HCT116 (cell line): ENCODE measurements at regions not wholly inside any gene's neighbourhood (a gene's known extent, or its start where the extent isn't known, plus 50 kb on each side); places are given as distances from the start of the nearest gene placed in this dataset.

Experiments
- ATAC-seq: fragments of 200-7000 bp; cut with Tn5 transposase; 2 replicates; pipeline ENCODE4 v1.9.1; 2020; ENCODE audit warnings: mild to moderate bottlenecking, moderate library complexity
- BruUV-seq: library from RNA; stranded (reverse); fragments of 400-500 nt; replicated peaks from 2 replicates; lab custom pipeline; 2021; lab: Mats Ljungman, UMichigan
- CTCF ChIA-PET: fragments of 300-600 bp; sonication (Branson Sonifier 250); formaldehyde crosslinking; loops from one replicate; lab custom pipeline; 2021; ENCODE audit warnings: antibody characterized with exemption; lab: Charles Lee
- POLR2A ChIA-PET: fragments of 300-600, 350-600 bp; sonication (Branson Sonifier 250); formaldehyde crosslinking; loops from one replicate; lab custom pipeline; 2021; ENCODE audit warnings: antibody characterized with exemption; lab: Charles Lee
- RAD21 ChIA-PET, 2 experiments: fragments of 300-600 bp; sonication (Branson Sonifier 250); formaldehyde crosslinking; loops; one replicate each; lab custom pipeline; 2023; ENCODE audit warnings: low total read pairs in 2 of 2; ENCODE audit not compliant: uncharacterized antibody in 2 of 2, unreplicated experiment in 2 of 2, low non-redundant PET in 1 of 2; lab: Charles Lee
- DNase-seq: peaks from one replicate; pipeline ENCODE4 v3.0.0-alpha.2; 2010; ENCODE audit warnings: low read depth, low spot score
- H2AFZ ChIP-seq: fragments of 200-600 bp; shearing (Covaris generic), sonication (generic); 2 replicates; pipeline ENCODE4 v1.6.1; 2017; ENCODE audit warnings: low read depth, mixed run types, mixed read lengths, antibody characterized with exemption, low read length; ENCODE audit not compliant: poor library complexity, severe bottlenecking
- H3K27ac ChIP-seq: 2 replicates; pipeline ENCODE4 v1.5.1; 2012; ENCODE audit warnings: low read depth, low read length
- H3K27me3 ChIP-seq: fragments of 200-600 bp; sonication (generic); 2 replicates; pipeline ENCODE4 v1.6.1; 2016; ENCODE audit warnings: mixed run types, low read length, mixed read lengths; ENCODE audit not compliant: insufficient read depth
- H3K36me3 ChIP-seq, 2 experiments: fragments of 200-500 bp in 1 of 2; fragments of 200-600 bp in 1 of 2; sonication (Bioruptor generic) in 1 of 2; sonication (generic) in 1 of 2; 2 replicates each; pipeline versions ENCODE4 v1.5.1 to v1.6.1; 2014 to 2016; ENCODE audit warnings: low read length in 2 of 2, inconsistent platforms in 1 of 2, mixed read lengths in 1 of 2, mixed run types in 1 of 2; ENCODE audit not compliant: insufficient read depth in 2 of 2, control insufficient read depth in 1 of 2
- H3K4me1 ChIP-seq, 2 experiments: fragments of 200-600 bp in 1 of 2; sonication (generic) in 1 of 2; 2 replicates each; pipeline versions ENCODE4 v1.5.1 to v1.6.1; 2012 to 2017; ENCODE audit warnings: low read length in 2 of 2, inconsistent platforms in 1 of 2, mild to moderate bottlenecking in 1 of 2, mixed read lengths in 1 of 2, mixed run types in 1 of 2, moderate library complexity in 1 of 2; ENCODE audit not compliant: insufficient read depth in 2 of 2, control insufficient read depth in 1 of 2
- H3K4me2 ChIP-seq: fragments of 200-600 bp; sonication (generic); 2 replicates; pipeline ENCODE4 v1.6.1; 2017; ENCODE audit warnings: mixed run types, low read length, mixed read lengths
- H3K4me3 ChIP-seq, 2 experiments: fragments of 200-600 bp in 1 of 2; sonication (generic) in 1 of 2; replicated peaks in 1 of 2; 2 replicates each; pipeline ENCODE4 v1.5.1; 2011 to 2016; ENCODE audit warnings: low read length in 2 of 2, control low read depth in 1 of 2, low read depth in 1 of 2, mild to moderate bottlenecking in 1 of 2, mixed read lengths in 1 of 2, mixed run types in 1 of 2
- H3K79me2 ChIP-seq: fragments of 200-600 bp; sonication (generic); 2 replicates; pipeline ENCODE4 v1.6.1; 2017; ENCODE audit warnings: mild to moderate bottlenecking, mixed run types, low read length, moderate library complexity, mixed read lengths; ENCODE audit not compliant: insufficient read depth
- H3K9ac ChIP-seq: fragments of 200-600 bp; sonication (generic); 2 replicates; pipeline ENCODE4 v1.6.1; 2016; ENCODE audit warnings: low read length, mixed read lengths
- H3K9me2 ChIP-seq: fragments of 200-600 bp; sonication (generic), shearing (Covaris generic); 2 replicates; pipeline ENCODE4 v1.6.1; 2017; ENCODE audit warnings: mixed run types, mild to moderate bottlenecking, moderate library complexity; ENCODE audit not compliant: insufficient read depth
- H3K9me3 ChIP-seq, 2 experiments: fragments of 200-500 bp in 1 of 2; fragments of 200-600 bp in 1 of 2; sonication (Bioruptor generic) in 1 of 2; sonication (generic) in 1 of 2; 2 replicates each; pipeline ENCODE4 v1.6.1; 2014 to 2017; ENCODE audit warnings: low read length in 2 of 2, mixed read lengths in 2 of 2, inconsistent platforms in 1 of 2, low read depth in 1 of 2, mild to moderate bottlenecking in 1 of 2, mixed run types in 1 of 2, moderate library complexity in 1 of 2; ENCODE audit not compliant: control insufficient read depth in 1 of 2, insufficient read depth in 1 of 2
- H4K20me1 ChIP-seq: fragments of 200-600 bp; sonication (generic), shearing (Covaris generic); 2 replicates; pipeline ENCODE4 v1.6.1; 2017; ENCODE audit warnings: mixed run types, mild to moderate bottlenecking, moderate library complexity; ENCODE audit not compliant: insufficient read depth
- CBX3 ChIP-seq: IDR thresholded peaks from 2 replicates; pipeline ENCODE4 v1.6.1; 2012; ENCODE audit warnings: low read depth
- CEBPB ChIP-seq: IDR thresholded peaks from 2 replicates; pipeline ENCODE4 v1.6.1; 2012; ENCODE audit warnings: low read depth
- EGR1 ChIP-seq: IDR thresholded peaks from 2 replicates; pipeline ENCODE4 v1.6.1; 2012; ENCODE audit warnings: low read depth
- ELF1 ChIP-seq: IDR thresholded peaks from 2 replicates; pipeline ENCODE4 v1.6.1; 2012; ENCODE audit warnings: low read depth, borderline replicate concordance
- EZH2 ChIP-seq: fragments of 200-600 bp; sonication (generic); IDR thresholded peaks from 2 replicates; pipeline ENCODE4 v1.6.1; 2017; ENCODE audit warnings: antibody characterized with exemption, mixed run types
- EZH2phosphoT487 ChIP-seq: fragments of 200-600 bp; IDR thresholded peaks from 2 replicates; pipeline ENCODE4 v1.6.1; 2018; ENCODE audit warnings: antibody characterized with exemption, borderline replicate concordance
- FOSL1 ChIP-seq: IDR thresholded peaks from 2 replicates; pipeline ENCODE4 v1.6.1; 2012; ENCODE audit warnings: low read depth
- JUND ChIP-seq: IDR thresholded peaks from 2 replicates; pipeline ENCODE4 v1.6.1; 2012
- POLR2A ChIP-seq: IDR thresholded peaks from 2 replicates; pipeline ENCODE4 v1.7.0; 2011; ENCODE audit warnings: borderline replicate concordance; ENCODE audit not compliant: insufficient read depth, insufficient read length; ENCODE audit errors: extremely low read depth
- POLR2AphosphoS5 ChIP-seq: IDR thresholded peaks from 2 replicates; pipeline ENCODE4 v1.6.1; 2011; ENCODE audit warnings: mild to moderate bottlenecking, low read depth, low read length, moderate library complexity
- RAD21 ChIP-seq: IDR thresholded peaks from 2 replicates; pipeline ENCODE4 v1.6.1; 2012; ENCODE audit warnings: low read depth, mild to moderate bottlenecking
- SIN3A ChIP-seq: IDR thresholded peaks from 2 replicates; pipeline ENCODE4 v1.6.1; 2012; ENCODE audit warnings: low read depth
- SP1 ChIP-seq: IDR thresholded peaks from 2 replicates; pipeline ENCODE4 v1.6.1; 2012; ENCODE audit warnings: low read depth
- SRF ChIP-seq: IDR thresholded peaks from 2 replicates; pipeline ENCODE4 v1.6.1; 2012; ENCODE audit warnings: low read depth
- YY1 ChIP-seq: IDR thresholded peaks from 2 replicates; pipeline ENCODE4 v1.6.1; 2011; ENCODE audit warnings: low read length, low read depth, moderate library complexity, mild to moderate bottlenecking; ENCODE audit not compliant: insufficient replicate concordance; ENCODE audit errors: extremely low read depth
- ZFX ChIP-seq: fragments of 450-650 bp; IDR thresholded peaks from 2 replicates; pipeline ENCODE4 v1.6.1; 2017
- ZNF274 ChIP-seq: fragments of 200-500 bp; sonication (Bioruptor generic); IDR thresholded peaks from 2 replicates; pipeline ENCODE4 v1.6.1; 2014; ENCODE audit warnings: mild to moderate bottlenecking, low read depth, low read length, inconsistent platforms
- intact Hi-C: fragments of 100-400 bp; cut with micrococcal nuclease; formaldehyde crosslinking; loops from 2 replicates; pipeline ENCODE4 v1.10.0; 2022
- TF ChIP-seq, protein P1 (sequence below), 3 experiments: fragments of 200-600 bp in 1 of 3; sonication (generic) in 1 of 3; IDR thresholded peaks in 2 of 3; conservative IDR thresholded peaks in 1 of 3; 2 replicates each; pipeline ENCODE4 v1.5.1; 2012 to 2017; ENCODE audit warnings: low read depth in 2 of 3, low read length in 2 of 3, antibody characterized with exemption in 1 of 3, borderline replicate concordance in 1 of 3, control low read depth in 1 of 3, mild to moderate bottlenecking in 1 of 3, mixed read lengths in 1 of 3, mixed run types in 1 of 3, moderate library complexity in 1 of 3; ENCODE audit not compliant: insufficient read depth in 1 of 3
- TF ChIP-seq, protein P2 (sequence below): IDR thresholded peaks from 2 replicates; pipeline ENCODE4 v1.6.1; 2012
- TF ChIP-seq, protein P3 (sequence below): IDR thresholded peaks from 2 replicates; pipeline ENCODE4 v1.6.1; 2012; ENCODE audit warnings: low read depth

DNA sequence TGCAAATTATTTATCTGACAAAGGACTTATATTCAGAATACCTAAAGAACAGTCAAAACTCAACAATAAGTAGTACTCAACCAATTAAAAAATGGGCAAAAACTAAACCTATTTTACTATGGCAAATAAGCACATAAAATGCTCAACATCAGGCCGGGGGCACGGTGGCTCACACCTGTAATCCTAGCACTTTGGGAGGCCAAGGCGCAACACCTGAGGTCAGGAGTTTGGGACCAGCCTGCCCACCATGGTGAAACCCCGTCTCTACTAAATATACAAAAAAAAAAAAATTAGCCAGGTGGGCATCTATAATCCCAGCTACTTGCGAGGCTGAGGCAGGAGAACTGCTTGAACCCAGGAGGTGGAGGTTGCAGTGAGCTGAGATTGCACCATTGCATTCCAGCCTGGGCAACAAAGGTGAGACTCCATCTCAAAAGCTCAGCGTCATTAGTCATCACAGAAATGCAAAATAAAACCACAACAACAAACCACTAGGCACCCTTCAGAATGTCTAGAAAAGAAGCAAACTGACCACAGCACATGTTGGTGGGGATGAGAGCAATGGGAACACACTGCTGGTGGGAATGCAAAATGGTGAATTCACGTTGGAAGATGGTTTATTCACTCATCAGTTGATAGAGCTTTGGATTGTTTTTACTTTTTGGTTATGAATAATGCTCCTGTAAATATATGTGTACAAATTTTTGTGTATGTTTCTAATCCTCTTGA, 180.6 kb upstream of the SOX1 start (continued):
- TF ChIP-seq, protein P1, sequence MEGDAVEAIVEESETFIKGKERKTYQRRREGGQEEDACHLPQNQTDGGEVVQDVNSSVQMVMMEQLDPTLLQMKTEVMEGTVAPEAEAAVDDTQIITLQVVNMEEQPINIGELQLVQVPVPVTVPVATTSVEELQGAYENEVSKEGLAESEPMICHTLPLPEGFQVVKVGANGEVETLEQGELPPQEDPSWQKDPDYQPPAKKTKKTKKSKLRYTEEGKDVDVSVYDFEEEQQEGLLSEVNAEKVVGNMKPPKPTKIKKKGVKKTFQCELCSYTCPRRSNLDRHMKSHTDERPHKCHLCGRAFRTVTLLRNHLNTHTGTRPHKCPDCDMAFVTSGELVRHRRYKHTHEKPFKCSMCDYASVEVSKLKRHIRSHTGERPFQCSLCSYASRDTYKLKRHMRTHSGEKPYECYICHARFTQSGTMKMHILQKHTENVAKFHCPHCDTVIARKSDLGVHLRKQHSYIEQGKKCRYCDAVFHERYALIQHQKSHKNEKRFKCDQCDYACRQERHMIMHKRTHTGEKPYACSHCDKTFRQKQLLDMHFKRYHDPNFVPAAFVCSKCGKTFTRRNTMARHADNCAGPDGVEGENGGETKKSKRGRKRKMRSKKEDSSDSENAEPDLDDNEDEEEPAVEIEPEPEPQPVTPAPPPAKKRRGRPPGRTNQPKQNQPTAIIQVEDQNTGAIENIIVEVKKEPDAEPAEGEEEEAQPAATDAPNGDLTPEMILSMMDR (IDR thresholded peaks at IDR 0.05 in 2 of 3, conservative IDR thresholded peaks at IDR 0.05 in 1 of 3; ENCODE audit: borderline replicate concordance in 1 of 3, insufficient read depth in 1 of 3, low read depth in 2 of 3, low read length in 2 of 3): no peak
- TF ChIP-seq, protein P2, sequence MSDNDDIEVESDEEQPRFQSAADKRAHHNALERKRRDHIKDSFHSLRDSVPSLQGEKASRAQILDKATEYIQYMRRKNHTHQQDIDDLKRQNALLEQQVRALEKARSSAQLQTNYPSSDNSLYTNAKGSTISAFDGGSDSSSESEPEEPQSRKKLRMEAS: no peak
- TF ChIP-seq SIN3A (no peak), CEBPB (no peak), EGR1 (no peak), EZH2 (no peak), ELF1 (no peak), ZNF274 (no peak), EZH2phosphoT487 (no peak)
- TF ChIP-seq, all 23 proteins: peak for 0

DNA sequence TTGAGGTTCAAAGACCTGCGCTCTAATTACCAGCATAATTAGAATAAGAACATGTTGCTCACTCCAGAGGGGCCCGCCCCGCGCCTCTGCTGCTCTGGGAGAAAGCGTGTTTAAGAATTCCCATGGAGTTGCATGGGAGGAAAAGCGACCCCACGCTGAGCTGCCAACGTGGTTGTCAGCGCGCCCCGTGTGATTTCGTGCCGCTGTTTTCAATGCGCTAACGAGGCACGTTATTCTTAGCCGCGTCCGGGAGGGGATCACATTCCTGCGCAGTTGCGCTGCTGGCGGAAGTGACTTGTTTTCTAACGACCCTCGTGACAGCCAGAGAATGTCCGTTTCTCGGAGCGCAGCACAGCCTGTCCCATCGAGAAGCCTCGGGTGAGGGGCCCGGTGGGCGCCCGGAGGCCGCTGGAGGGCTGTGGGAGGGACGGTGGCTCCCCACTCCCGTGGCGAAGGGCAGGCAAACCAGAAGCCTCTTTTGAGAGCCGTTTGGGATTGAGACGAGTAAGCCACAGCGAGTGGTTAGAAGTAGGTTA, 173.8 kb upstream of the SOX1 start:
- BruUV-seq: no TSS peak
- Histone ChIP-seq H3K9me3 (no peaks in the 10 kb centered on the region), H3K9me2 (no peaks in the 10 kb centered on the region), H4K20me1 (no peaks in the 10 kb centered on the region), H3K36me3 (no peaks in the 10 kb centered on the region), H3K4me1 (no peaks in the 10 kb centered on the region), H3K27me3 (peaks cover 30% of the 10 kb centered on the region), H3K4me3 (no peak overlapping the region), H3K79me2 (no peaks in the 10 kb centered on the region), H2AFZ (no peak overlapping the region), H3K27ac (no peak overlapping the region), H3K4me2 (no peak overlapping the region), H3K9ac (no peak overlapping the region)
- CTCF ChIA-PET: no interaction called here
- intact Hi-C loops: no loop called here
- POLR2A ChIA-PET: no interaction called here
- ATAC-seq: no peak
- RAD21 ChIA-PET: no interaction called here
- no peak for DNase-seq
- TF ChIP-seq RAD21: no peak
- no peak for TF ChIP-seq POLR2AphosphoS5
- TF ChIP-seq EZH2: no peak
- no peak for TF ChIP-seq JUND
- TF ChIP-seq ZFX: no peak
- TF ChIP-seq SP1: no peak
- TF ChIP-seq, protein P3, sequence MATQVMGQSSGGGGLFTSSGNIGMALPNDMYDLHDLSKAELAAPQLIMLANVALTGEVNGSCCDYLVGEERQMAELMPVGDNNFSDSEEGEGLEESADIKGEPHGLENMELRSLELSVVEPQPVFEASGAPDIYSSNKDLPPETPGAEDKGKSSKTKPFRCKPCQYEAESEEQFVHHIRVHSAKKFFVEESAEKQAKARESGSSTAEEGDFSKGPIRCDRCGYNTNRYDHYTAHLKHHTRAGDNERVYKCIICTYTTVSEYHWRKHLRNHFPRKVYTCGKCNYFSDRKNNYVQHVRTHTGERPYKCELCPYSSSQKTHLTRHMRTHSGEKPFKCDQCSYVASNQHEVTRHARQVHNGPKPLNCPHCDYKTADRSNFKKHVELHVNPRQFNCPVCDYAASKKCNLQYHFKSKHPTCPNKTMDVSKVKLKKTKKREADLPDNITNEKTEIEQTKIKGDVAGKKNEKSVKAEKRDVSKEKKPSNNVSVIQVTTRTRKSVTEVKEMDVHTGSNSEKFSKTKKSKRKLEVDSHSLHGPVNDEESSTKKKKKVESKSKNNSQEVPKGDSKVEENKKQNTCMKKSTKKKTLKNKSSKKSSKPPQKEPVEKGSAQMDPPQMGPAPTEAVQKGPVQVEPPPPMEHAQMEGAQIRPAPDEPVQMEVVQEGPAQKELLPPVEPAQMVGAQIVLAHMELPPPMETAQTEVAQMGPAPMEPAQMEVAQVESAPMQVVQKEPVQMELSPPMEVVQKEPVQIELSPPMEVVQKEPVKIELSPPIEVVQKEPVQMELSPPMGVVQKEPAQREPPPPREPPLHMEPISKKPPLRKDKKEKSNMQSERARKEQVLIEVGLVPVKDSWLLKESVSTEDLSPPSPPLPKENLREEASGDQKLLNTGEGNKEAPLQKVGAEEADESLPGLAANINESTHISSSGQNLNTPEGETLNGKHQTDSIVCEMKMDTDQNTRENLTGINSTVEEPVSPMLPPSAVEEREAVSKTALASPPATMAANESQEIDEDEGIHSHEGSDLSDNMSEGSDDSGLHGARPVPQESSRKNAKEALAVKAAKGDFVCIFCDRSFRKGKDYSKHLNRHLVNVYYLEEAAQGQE: no peak
- no peak for TF ChIP-seq SIN3A
- no peak for TF ChIP-seq YY1
- TF ChIP-seq ZNF274: no peak
- no peak for TF ChIP-seq CBX3
- no peak for TF ChIP-seq SRF
- no peak for TF ChIP-seq EGR1
- TF ChIP-seq, protein P2: no peak
- no peak for TF ChIP-seq EZH2phosphoT487
- TF ChIP-seq CEBPB: no peak
- TF ChIP-seq POLR2A: no peak
- no peak for TF ChIP-seq FOSL1
- TF ChIP-seq ELF1: no peak
